SK-N-MC (cell line): ENCODE measurements at regions not wholly inside any gene's neighbourhood (a gene's known extent, or its start where the extent isn't known, plus 50 kb on each side); places are given as distances from the start of the nearest gene placed in this dataset.

Experiments
- DNase-seq: peaks from one replicate; pipeline ENCODE4 v3.0.0-alpha.2; 2011; ENCODE audit warnings: low read depth, low spot score
- H3K27ac ChIP-seq: fragments of 200-600 bp; sonication (generic); 2 replicates; pipeline ENCODE4 v1.5.1; 2016; ENCODE audit warnings: mixed run types
- H3K36me3 ChIP-seq: fragments of 200-600 bp; sonication (generic); 2 replicates; pipeline ENCODE4 v1.6.1; 2017; ENCODE audit warnings: antibody characterized with exemption, low read length, mixed read lengths; ENCODE audit not compliant: insufficient read depth
- H3K4me3 ChIP-seq: fragments of 200-600 bp; sonication (generic); 2 replicates; pipeline ENCODE4 v1.5.1; 2016
- H3K9ac ChIP-seq: fragments of 200-600 bp; sonication (generic); 2 replicates; pipeline ENCODE4 v1.8.0; 2017; ENCODE audit warnings: mixed run types, mixed read lengths; ENCODE audit not compliant: insufficient read length
- H3K9me3 ChIP-seq: fragments of 200-600 bp; sonication (generic); 2 replicates; pipeline ENCODE4 v1.6.1; 2017; ENCODE audit warnings: low read depth, mild to moderate bottlenecking, antibody characterized with exemption, low read length, moderate library complexity, mixed read lengths
- EZH2 ChIP-seq: fragments of 200-600 bp; sonication (generic); IDR thresholded peaks from one replicate; pipeline ENCODE4 v1.6.1; 2017; ENCODE audit warnings: antibody characterized with exemption
- FOXP2 ChIP-seq: optimal IDR thresholded peaks from 2 replicates; pipeline ENCODE3; 2011; ENCODE audit warnings: mild to moderate bottlenecking, moderate library complexity; ENCODE audit not compliant: insufficient read depth; ENCODE audit errors: extremely low read length, control extremely low read depth
- POLR2AphosphoS5 ChIP-seq: IDR thresholded peaks from 2 replicates; pipeline ENCODE4 v1.6.1; 2012; ENCODE audit warnings: mild to moderate bottlenecking, low read depth, low read length, borderline replicate concordance

- no peak overlapping the region for H3K27ac ChIP-seq
- no peaks in the 10 kb centered on the region for H3K36me3 ChIP-seq
- no peak for DNase-seq
- H3K9ac ChIP-seq: no peak overlapping the region
- no peak overlapping the region for H3K4me3 ChIP-seq
- TF ChIP-seq FOXP2 (no peak), POLR2AphosphoS5 (no peak), EZH2 (no peak)
- H3K9me3 ChIP-seq: no peaks in the 10 kb centered on the region
These were observed 174.7 kb downstream of the MN1 start for GRCh38 chr22:27626675-27627443.

- H3K4me3 ChIP-seq: no peak overlapping the region
- no peak for DNase-seq
- TF ChIP-seq POLR2AphosphoS5 (no peak), FOXP2 (no peak), EZH2 (no peak)
- H3K9ac ChIP-seq: no peak overlapping the region
- H3K36me3 ChIP-seq: no peaks in the 10 kb centered on the region
- no peaks in the 10 kb centered on the region for H3K9me3 ChIP-seq
- no peak overlapping the region for H3K27ac ChIP-seq
These were observed 174.1 kb downstream of the MN1 start for GRCh38 chr22:27627444-27627833.

- H3K4me3 ChIP-seq: no peak overlapping the region
- TF ChIP-seq POLR2AphosphoS5 (no peak), FOXP2 (no peak), EZH2 (no peak)
- H3K36me3 ChIP-seq: no peaks in the 10 kb centered on the region
- no peak for DNase-seq
- no peak overlapping the region for H3K27ac ChIP-seq
- no peaks in the 10 kb centered on the region for H3K9me3 ChIP-seq
- no peak overlapping the region for H3K9ac ChIP-seq
These were observed 173.7 kb downstream of the MN1 start for GRCh38 chr22:27627901-27628300.

GRCh38 chr22:27628341-27628740 is 173.2 kb downstream of the MN1 start:
- H3K4me3 ChIP-seq: no peak overlapping the region
- no peaks in the 10 kb centered on the region for H3K36me3 ChIP-seq
- no peak overlapping the region for H3K27ac ChIP-seq
- H3K9me3 ChIP-seq: no peaks in the 10 kb centered on the region
- no peak overlapping the region for H3K9ac ChIP-seq
- DNase-seq: no peak
- TF ChIP-seq POLR2AphosphoS5 (no peak), FOXP2 (no peak), EZH2 (no peak)

DNA sequence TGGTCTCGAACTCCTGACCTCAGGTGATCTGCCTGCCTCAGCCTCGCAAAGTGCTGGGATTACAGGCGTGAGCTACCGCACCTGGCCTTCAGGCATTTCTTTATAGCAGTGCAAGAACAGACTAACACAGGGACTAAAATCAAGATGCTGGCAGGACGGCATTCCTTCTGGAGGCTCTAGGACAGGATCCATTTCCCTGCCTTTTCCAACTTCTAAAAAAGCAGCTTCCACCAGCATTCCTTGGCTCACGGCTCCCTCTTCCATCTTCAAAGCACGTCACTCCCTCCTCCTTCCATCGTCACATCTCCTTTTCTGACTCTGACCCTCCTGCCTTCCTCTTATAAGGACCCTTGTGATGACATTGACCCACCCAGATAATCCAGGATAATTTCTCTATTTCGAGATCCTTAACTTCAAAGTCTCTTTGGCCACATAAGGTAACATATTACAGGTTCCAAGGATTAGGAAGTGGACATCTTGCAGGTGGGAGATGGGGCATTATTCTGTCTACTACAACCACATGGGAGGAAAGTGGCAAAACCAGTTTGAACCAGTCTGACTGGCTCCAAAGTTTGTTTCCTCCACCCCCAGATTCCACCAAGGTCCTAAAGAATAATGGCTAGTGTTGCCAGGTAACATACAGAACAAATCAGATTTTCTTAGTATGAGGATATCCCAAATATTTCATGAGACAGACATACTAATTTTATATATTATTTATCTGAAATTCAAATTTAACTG is 172.5 kb downstream of the MN1 start:
- Histone ChIP-seq H3K36me3 (no peaks in the 10 kb centered on the region), H3K27ac (no peak overlapping the region), H3K9ac (no peak overlapping the region), H3K9me3 (no peaks in the 10 kb centered on the region), H3K4me3 (no peak overlapping the region)
- TF ChIP-seq POLR2AphosphoS5: no peak
- DNase-seq: no peak

GRCh38 chr22:27629908-27630673 is 171.5 kb downstream of the MN1 start:
- H3K36me3 ChIP-seq: no peaks in the 10 kb centered on the region
- H3K9me3 ChIP-seq: no peaks in the 10 kb centered on the region
- DNase-seq: no peak
- TF ChIP-seq POLR2AphosphoS5 (no peak), FOXP2 (no peak), EZH2 (no peak)
- H3K9ac ChIP-seq: no peak overlapping the region
- no peak overlapping the region for H3K27ac ChIP-seq
- H3K4me3 ChIP-seq: no peak overlapping the region

GRCh38 chr22:27630754-27631153 is 170.8 kb downstream of the MN1 start:
- Histone ChIP-seq H3K9me3 (no peaks in the 10 kb centered on the region), H3K27ac (no peak overlapping the region), H3K36me3 (no peaks in the 10 kb centered on the region), H3K4me3 (no peak overlapping the region), H3K9ac (no peak overlapping the region)
- no peak for TF ChIP-seq FOXP2
- no peak for TF ChIP-seq POLR2AphosphoS5
- no peak for TF ChIP-seq EZH2
- DNase-seq: no peak

DNA sequence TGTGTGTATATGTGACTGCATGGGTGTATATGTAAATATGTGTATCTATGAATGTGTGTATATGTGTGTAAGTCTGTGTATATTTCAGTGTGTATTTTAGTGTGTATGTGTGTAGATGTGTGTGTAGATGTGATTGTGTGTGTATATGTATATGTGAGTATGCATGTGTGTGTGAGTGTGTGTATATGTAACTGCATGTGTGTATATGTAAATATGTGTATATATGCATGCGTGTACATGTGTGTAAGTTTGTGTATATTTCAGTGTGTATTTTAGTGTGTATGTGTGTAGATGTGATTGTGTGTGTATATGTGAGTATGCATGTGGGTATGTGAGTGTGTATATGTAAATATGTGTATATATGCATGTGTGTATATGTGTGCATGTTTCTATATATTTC is 169.9 kb downstream of the MN1 start:
- Histone ChIP-seq H3K9me3 (no peaks in the 10 kb centered on the region), H3K27ac (no peak overlapping the region), H3K9ac (no peak overlapping the region), H3K36me3 (no peaks in the 10 kb centered on the region), H3K4me3 (no peak overlapping the region)
- TF ChIP-seq EZH2 (no peak), FOXP2 (no peak), POLR2AphosphoS5 (no peak)
- no peak for DNase-seq
